Tibial artery (tissue), 4 donors: ENCODE measurements at regions not wholly inside any gene's neighbourhood (a gene's known extent, or its start where the extent isn't known, plus 50 kb on each side); places are given as distances from the start of the nearest gene placed in this dataset.

Experiments used
- DNase-seq, 2 donors: peaks; one replicate each; pipeline ENCODE4 v3.0.0-alpha.2; 2019
- H3K27ac ChIP-seq, 2 donors: fragments of 200-600 bp; sonication (generic) in 1 of 2; 1 replicate in 1 of 2; 2 replicates in 1 of 2; pipeline ENCODE4 v1.5.1; 2018 to 2019; ENCODE audit warnings: mild to moderate bottlenecking in 1 of 2
- H3K27me3 ChIP-seq, 2 donors: fragments of 200-600 bp; sonication (generic) in 1 of 2; one replicate each; pipeline versions ENCODE4 v1.5.1 to v1.6.0; 2016 to 2019
- H3K36me3 ChIP-seq, 3 donors: fragments of 200-600 bp; sonication (generic) in 2 of 3; one replicate each; pipeline ENCODE4 v1.5.1; 2016 to 2019; ENCODE audit warnings: mild to moderate bottlenecking in 2 of 3
- H3K4me1 ChIP-seq, 4 donors: fragments of 200-600 bp; sonication (generic) in 2 of 4; 1 replicate in 3 of 4; 2 replicates in 1 of 4; pipeline ENCODE4 v1.5.1; 2016 to 2019
- H3K4me3 ChIP-seq, 2 donors: fragments of 200-600 bp; sonication (generic) in 1 of 2; 1 replicate in 1 of 2; 2 replicates in 1 of 2; pipeline ENCODE4 v1.5.1; 2018 to 2019; ENCODE audit warnings: mild to moderate bottlenecking in 2 of 2
- H3K9me3 ChIP-seq, 3 donors: fragments of 200-600 bp; sonication (generic) in 1 of 3; one replicate each; pipeline ENCODE4 v1.5.1; 2016 to 2019
- CTCF ChIP-seq, 2 experiments: fragments of 200-600 bp in 1 of 2; fragments of 450-650 bp in 1 of 2; IDR thresholded peaks; one replicate each; pipeline ENCODE4 v1.5.1; 2017 to 2019; ENCODE audit warnings: antibody characterized with exemption in 2 of 2, mild to moderate bottlenecking in 1 of 2, moderate library complexity in 1 of 2
- intact Hi-C: fragments of 100-400 bp; cut with DNase I; formaldehyde crosslinking; loops from one replicate; pipeline ENCODE4 v1.15.0; 2023; ENCODE audit warnings: low total_unique reads

GRCh38 chr12:93273834-93274564 lies 103.7 kb upstream of the NUDT4 start:
- no peaks in the 10 kb centered on the region for H3K9me3 ChIP-seq
- no peak overlapping the region for H3K27ac ChIP-seq
- no peaks in the 10 kb centered on the region for H3K27me3 ChIP-seq
- H3K36me3 ChIP-seq: no peaks in the 10 kb centered on the region
- peaks cover 0 to 7% (median 0%) of the 10 kb centered on the region in 4 donors for H3K4me1 ChIP-seq
- intact Hi-C loops: no loop called here
- DNase-seq: no peak
- no peak for TF ChIP-seq CTCF (IDR thresholded peaks at IDR 0.05)
- no peak overlapping the region for H3K4me3 ChIP-seq

- Histone ChIP-seq H3K9me3 (no peaks in the 10 kb centered on the region), H3K4me3 (no peak overlapping the region), H3K27me3 (no peaks in the 10 kb centered on the region), H3K27ac (no peak overlapping the region), H3K36me3 (no peaks in the 10 kb centered on the region), H3K4me1 (peaks cover 0 to 7% (median 0%) of the 10 kb centered on the region in 4 donors)
- DNase-seq: no peak
- intact Hi-C loops: no loop called here
- TF ChIP-seq CTCF (IDR thresholded peaks at IDR 0.05): no peak
Observed at GRCh38 chr12:93274937-93275336, 102.8 kb upstream of the NUDT4 start.

- intact Hi-C loops: no loop called here
- Histone ChIP-seq H3K36me3 (no peaks in the 10 kb centered on the region), H3K27ac (no peak overlapping the region), H3K4me3 (no peak overlapping the region), H3K27me3 (no peaks in the 10 kb centered on the region), H3K4me1 (peaks cover 0 to 7% (median 0%) of the 10 kb centered on the region in 4 donors), H3K9me3 (no peaks in the 10 kb centered on the region)
- DNase-seq: no peak
- TF ChIP-seq CTCF (IDR thresholded peaks at IDR 0.05): no peak
Observed at GRCh38 chr12:93275589-93275988, 102.1 kb upstream of the NUDT4 start.

- intact Hi-C loops: no loop called here
- Histone ChIP-seq H3K27ac (no peak overlapping the region), H3K27me3 (no peaks in the 10 kb centered on the region), H3K4me1 (no peaks in the 10 kb centered on the region), H3K9me3 (no peaks in the 10 kb centered on the region), H3K36me3 (no peaks in the 10 kb centered on the region), H3K4me3 (no peak overlapping the region)
- TF ChIP-seq CTCF (IDR thresholded peaks at IDR 0.05): no peak
- DNase-seq: no peak
Observed at GRCh38 chr12:93279565-93280412, 97.9 kb upstream of the NUDT4 start.

- no peak for DNase-seq
- intact Hi-C loops: no loop called here
- no peaks in the 10 kb centered on the region for H3K27me3 ChIP-seq
- no peaks in the 10 kb centered on the region for H3K4me1 ChIP-seq
- H3K27ac ChIP-seq: no peak overlapping the region
- H3K4me3 ChIP-seq: no peak overlapping the region
- no peak for TF ChIP-seq CTCF (IDR thresholded peaks at IDR 0.05)
- no peaks in the 10 kb centered on the region for H3K9me3 ChIP-seq
- no peaks in the 10 kb centered on the region for H3K36me3 ChIP-seq
Observed at GRCh38 chr12:93287149-93287548, 90.6 kb upstream of the NUDT4 start.
